BE2C (cell line): ENCODE measurements at regions not wholly inside any gene's neighbourhood (a gene's known extent, or its start where the extent isn't known, plus 50 kb on each side); places are given as distances from the start of the nearest gene placed in this dataset.

Source experiments
- DNase-seq: peaks from one replicate; pipeline ENCODE4 v3.0.0-alpha.2; 2020
- H3K27me3 ChIP-seq: fragments of 250-450 bp; sonication (Bioruptor Pico); 2 replicates; pipeline ENCODE4 v1.5.1; 2020; ENCODE audit warnings: mild to moderate bottlenecking
- H3K36me3 ChIP-seq: fragments of 250-450 bp; sonication (Bioruptor Pico); 2 replicates; pipeline ENCODE4 v1.5.1; 2020; ENCODE audit warnings: mild to moderate bottlenecking
- H3K4me1 ChIP-seq: fragments of 250-450 bp; sonication (Bioruptor Pico); 2 replicates; pipeline ENCODE4 v1.5.1; 2020
- H3K4me3 ChIP-seq: 2 replicates; pipeline ENCODE4 v1.5.1; 2011; ENCODE audit warnings: low read depth, low read length
- H3K9me3 ChIP-seq: fragments of 250-450 bp; sonication (Bioruptor Pico); 2 replicates; pipeline ENCODE4 v1.5.1; 2020
- CTCF ChIP-seq: IDR thresholded peaks from 2 replicates; pipeline ENCODE4 v1.5.1; 2012; ENCODE audit warnings: mild to moderate bottlenecking, low read depth, low read length

GRCh38 chr5:17444496-17444895 is 53.5 kb upstream of the TAF11L2 start:
- no peaks in the 10 kb centered on the region for H3K36me3 ChIP-seq
- no peak for TF ChIP-seq CTCF
- no peak for DNase-seq
- no peak overlapping the region for H3K4me3 ChIP-seq
- H3K9me3 ChIP-seq: no peaks in the 10 kb centered on the region
- H3K4me1 ChIP-seq: no peaks in the 10 kb centered on the region
- H3K27me3 ChIP-seq: no peaks in the 10 kb centered on the region

GRCh38 chr5:17445185-17445584 is 52.8 kb upstream of the TAF11L2 start:
- Histone ChIP-seq H3K4me1 (no peaks in the 10 kb centered on the region), H3K9me3 (no peaks in the 10 kb centered on the region), H3K36me3 (no peaks in the 10 kb centered on the region), H3K4me3 (no peak overlapping the region), H3K27me3 (no peaks in the 10 kb centered on the region)
- TF ChIP-seq CTCF: no peak
- DNase-seq: no peak
